ENCODE measurements at regions not wholly inside any gene's neighbourhood (a gene's known extent, or its start where the extent isn't known, plus 50 kb on each side); places are given as distances from the start of the nearest gene placed in this dataset.

GRCh38 chr20:10724449-10725173 is 50.8 kb upstream of the JAG1 start:
- FAIRE-seq, result peak; percentile 41

GRCh38 chr20:10728873-10729670 is 55.3 kb upstream of the JAG1 start:
- FAIRE-seq, result no peak

GRCh38 chr20:10729785-10730184 is 56.0 kb upstream of the JAG1 start:
- FAIRE-seq, result no peak

GRCh38 chr20:10730629-10731183 is 56.9 kb upstream of the JAG1 start:
- no peak for FAIRE-seq

- no peak for FAIRE-seq
These were observed 57.6 kb upstream of the JAG1 start for GRCh38 chr20:10731190-10731965.

GRCh38 chr20:10733122-10733521 is 59.3 kb upstream of the JAG1 start:
- FAIRE-seq, result no peak

- no peak for FAIRE-seq
These were observed 61.6 kb upstream of the JAG1 start for GRCh38 chr20:10735195-10735949.

- no peak for FAIRE-seq
These were observed 65.3 kb upstream of the JAG1 start for GRCh38 chr20:10739134-10739533.

GRCh38 chr20:10739566-10739965 is 65.8 kb upstream of the JAG1 start:
- FAIRE-seq, result no peak

GRCh38 chr20:10741060-10741459 is 67.3 kb upstream of the JAG1 start:
- FAIRE-seq, result no peak

GRCh38 chr20:10745790-10746189 is 72.0 kb upstream of the JAG1 start:
- no peak for FAIRE-seq

- no peak for FAIRE-seq
These were observed 73.2 kb upstream of the JAG1 start for GRCh38 chr20:10747019-10747418.

- no peak for FAIRE-seq
These were observed 75.3 kb upstream of the JAG1 start for GRCh38 chr20:10749084-10749483.

GRCh38 chr20:10752206-10752605 is 78.4 kb upstream of the JAG1 start:
- no peak for FAIRE-seq

GRCh38 chr20:10754824-10755223 is 81.0 kb upstream of the JAG1 start:
- no peak for FAIRE-seq

- no peak for FAIRE-seq
These were observed 84.6 kb upstream of the JAG1 start for GRCh38 chr20:10758446-10758845.

- FAIRE-seq, result no peak
These were observed 87.4 kb upstream of the JAG1 start for GRCh38 chr20:10761232-10761631.

GRCh38 chr20:10761786-10762185 is 88.0 kb upstream of the JAG1 start:
- FAIRE-seq, result no peak

GRCh38 chr20:10762216-10762615 is 88.4 kb upstream of the JAG1 start:
- no peak for FAIRE-seq

- no peak for FAIRE-seq
These were observed 89.3 kb upstream of the JAG1 start for GRCh38 chr20:10763112-10763511.

GRCh38 chr20:10769700-10770099 is 95.9 kb upstream of the JAG1 start:
- FAIRE-seq, result no peak

- FAIRE-seq, result no peak
These were observed 97.0 kb upstream of the JAG1 start for GRCh38 chr20:10770753-10771152.

All from islet of Langerhans (tissue), 1 donor.